TTC549 (cell line): ENCODE measurements at regions not wholly inside any gene's neighbourhood (a gene's known extent, or its start where the extent isn't known, plus 50 kb on each side); places are given as distances from the start of the nearest gene placed in this dataset.

Experiments
- FAIRE-seq: peaks from 2 replicates; lab custom pipeline; 2012; peaks lifted over from hg19 to GRCh38; lab: Jason Lieb, UNC

DNA sequence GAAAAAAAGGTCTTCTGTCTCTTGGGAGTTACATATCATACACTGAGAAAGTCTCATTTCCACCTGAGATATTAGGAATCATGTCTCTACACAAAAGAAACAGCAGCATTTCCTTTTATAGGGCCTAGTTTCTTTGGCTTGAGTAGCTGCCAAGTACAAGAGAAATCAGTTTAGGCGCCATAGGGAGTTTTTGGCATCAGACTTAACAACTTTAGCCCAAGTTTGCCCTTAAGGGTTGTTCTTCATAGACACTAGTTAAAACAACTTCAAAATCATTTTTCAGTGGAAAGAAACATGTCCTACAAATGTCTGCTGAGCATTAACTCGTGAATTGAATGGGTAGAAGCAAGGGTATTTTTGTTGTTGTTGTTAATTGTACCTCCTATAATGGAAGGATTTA lies 587.0 kb upstream of the DSEL start:
- no peak for FAIRE-seq

DNA sequence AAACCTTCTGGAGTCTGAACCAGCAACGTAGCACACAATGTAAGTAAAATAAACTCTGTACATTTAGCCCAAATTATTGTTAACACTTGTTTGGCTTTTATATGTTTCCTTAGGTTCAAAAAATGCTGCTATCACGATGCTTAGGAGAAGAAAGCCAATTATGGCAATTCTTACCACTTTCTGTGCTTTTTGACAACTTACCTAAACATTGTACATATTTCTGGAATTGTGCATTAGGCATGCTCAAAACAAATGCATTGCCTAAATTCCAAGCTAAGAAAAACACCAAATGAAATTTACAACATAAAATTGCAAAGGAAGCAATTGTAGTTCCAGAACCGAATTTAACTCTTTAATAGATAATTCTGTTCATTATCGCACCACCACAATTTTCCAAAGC lies 585.6 kb upstream of the DSEL start:
- FAIRE-seq, result no peak

DNA sequence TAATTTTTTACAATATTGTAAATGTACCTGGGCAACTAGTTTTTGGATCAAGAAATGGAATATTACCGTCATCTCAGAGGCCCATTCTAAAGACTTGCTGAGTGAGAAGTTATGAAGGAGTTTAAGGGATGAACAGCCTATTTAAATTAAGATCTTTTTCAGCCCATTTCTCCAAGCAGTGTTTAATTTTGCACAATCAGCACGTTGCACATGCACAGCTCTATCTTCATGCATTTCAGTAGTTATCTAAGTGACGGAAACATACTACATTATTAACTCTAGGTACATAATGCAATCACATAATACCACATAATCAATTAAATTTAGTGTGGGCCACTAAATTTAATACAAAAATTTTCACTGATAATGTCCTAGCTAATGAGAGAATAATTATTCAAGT lies 582.1 kb upstream of the DSEL start:
- FAIRE-seq, result no peak

DNA sequence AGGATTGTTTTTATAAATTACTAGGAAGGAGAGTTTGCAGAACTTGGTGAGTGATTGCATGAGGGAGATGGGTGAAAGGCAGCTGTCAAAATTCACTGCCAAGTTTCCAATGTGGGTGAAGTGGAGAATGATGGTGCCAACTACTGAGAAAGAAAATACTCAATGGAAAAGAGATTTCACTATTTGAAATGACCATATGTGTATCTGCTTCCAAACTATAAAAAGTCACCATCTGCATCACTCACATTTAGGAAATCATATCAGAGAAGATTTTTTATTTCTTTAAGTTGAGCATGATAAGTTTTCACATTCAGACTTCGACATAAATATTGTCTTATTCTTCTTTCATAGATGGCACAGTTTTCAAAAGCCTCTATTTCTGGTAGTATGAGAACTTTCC lies 570.0 kb upstream of the DSEL start:
- no peak for FAIRE-seq

DNA sequence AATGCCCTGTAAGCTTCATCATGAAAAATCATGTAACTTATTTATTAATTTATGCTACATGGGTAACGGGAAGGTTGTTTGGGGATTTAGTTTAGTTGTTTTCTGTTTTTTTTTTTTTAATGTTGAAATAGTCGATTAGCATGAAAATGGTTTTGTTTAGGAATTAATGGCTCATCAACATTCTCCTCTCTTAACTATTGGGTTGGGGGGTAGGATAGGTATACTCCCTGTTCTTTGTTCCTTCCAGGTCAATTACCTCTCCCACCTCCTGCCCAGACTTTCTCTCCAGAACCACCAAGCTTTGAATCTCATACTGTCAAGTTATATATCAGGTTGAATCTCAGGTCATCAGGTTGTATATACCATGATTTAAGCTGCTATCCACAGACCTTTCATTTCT lies 568.7 kb upstream of the DSEL start:
- no peak for FAIRE-seq

DNA sequence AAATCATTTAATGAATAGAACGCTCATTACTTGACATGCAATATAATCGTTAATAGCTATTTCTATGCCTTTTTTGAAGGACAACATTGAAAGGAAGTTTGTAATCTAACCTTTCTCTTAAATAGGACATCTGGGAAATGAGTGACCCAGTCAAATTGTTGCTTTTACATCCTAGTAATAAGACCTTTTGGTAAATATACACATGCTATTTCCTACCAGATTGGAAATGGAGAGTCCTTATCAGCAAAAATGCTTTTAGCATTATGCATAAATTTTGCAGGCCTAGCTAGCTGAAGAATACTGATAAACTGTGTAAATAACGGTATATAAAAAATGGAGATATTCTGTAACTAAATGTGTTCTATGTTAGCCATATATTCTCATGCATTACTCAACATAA lies 567.3 kb upstream of the DSEL start:
- FAIRE-seq, result no peak

DNA sequence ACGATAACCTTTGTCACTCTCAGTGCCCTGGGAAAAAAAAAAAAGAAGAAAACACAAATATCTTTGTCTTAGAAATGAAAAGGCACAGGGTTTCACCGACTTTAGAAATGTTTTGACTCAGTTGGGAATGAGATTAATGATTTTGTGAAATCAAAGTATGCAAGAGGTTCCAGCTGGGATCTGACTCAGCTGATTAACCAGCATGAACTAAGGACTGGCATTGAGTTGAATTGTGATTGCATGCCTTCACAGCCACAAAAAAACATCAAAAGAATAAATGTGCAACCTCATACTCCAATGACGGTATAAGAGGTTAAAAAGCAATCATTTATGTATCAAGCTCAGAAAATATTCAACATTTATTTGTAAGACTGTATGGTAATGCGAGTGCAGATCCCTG lies 566.6 kb upstream of the DSEL start:
- no peak for FAIRE-seq

DNA sequence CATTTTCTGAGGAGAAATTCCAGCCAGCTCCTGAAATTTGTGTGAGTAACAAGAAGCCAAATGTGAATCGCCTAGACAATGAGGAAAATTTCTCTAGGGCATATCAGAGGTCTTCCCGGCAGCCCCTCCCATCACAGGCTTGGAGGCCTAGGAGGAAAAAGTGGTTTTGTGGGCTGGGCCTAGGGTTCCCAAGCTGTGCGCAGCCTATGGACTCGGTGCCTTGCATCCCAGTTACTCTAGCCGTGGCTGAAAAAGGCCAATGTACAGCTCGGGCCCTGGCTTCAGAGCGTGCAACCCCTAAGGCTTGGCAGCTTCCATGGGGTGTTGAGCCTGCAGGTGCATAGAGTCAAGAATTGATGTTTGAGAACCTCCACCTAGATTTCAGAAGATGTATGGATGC lies 556.2 kb upstream of the DSEL start:
- FAIRE-seq, result no peak

DNA sequence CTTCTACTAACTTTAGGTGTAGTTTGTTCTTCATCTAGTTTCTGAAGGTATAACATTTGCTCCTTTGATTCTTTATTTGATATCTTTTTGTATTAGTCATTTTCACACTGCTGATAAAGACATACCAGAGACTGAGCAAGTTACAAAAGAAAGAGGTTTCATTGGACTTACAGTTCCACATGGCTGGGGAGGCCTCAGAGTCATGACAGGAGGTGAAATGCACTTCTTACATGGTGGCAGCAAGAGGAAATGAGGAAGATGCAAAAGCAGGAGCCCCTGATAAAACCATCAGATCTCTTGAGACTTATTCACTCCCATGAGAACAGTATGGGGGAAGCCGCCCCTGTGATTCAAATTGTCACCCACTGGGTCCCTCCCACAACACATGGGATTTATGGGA lies 544.4 kb upstream of the DSEL start:
- no peak for FAIRE-seq

DNA sequence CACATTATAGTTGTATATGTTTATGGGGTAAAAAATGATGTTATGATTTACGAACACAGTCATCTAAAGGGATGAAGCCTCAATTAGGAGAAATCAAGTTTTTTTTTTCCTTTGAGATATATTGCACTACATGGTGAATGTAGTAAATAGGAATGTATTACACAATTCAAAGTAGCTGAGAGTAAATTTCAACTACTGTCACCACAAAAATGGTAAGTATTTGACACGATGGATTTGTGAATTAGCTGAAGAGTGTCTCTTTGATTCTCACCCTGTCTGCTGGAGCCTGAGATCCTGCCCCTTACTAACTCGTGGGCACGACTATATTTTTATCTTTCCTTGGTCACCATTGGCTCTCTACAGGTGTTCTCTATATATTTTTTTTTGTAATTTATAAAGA lies 540.4 kb upstream of the DSEL start:
- no peak for FAIRE-seq

DNA sequence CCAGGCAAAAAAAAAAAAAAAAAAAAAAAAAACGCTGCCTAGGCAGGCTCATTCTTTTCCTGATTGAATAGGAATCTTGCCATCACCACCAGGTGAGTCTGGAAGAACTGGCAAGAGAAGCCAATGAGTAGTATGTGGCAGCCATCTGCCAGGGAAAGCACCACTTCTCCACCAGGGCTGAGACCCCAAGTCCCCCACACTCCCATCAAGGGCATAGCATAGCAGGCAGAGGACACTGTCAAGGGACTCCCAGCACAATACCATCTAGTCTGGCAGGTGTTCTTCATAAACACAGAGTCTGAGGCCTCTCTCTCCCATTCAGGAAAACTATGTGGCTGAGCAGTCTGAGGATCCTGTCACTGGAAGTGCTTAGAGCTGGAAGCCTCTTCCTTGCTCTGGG lies 538.1 kb upstream of the DSEL start:
- FAIRE-seq, result no peak

DNA sequence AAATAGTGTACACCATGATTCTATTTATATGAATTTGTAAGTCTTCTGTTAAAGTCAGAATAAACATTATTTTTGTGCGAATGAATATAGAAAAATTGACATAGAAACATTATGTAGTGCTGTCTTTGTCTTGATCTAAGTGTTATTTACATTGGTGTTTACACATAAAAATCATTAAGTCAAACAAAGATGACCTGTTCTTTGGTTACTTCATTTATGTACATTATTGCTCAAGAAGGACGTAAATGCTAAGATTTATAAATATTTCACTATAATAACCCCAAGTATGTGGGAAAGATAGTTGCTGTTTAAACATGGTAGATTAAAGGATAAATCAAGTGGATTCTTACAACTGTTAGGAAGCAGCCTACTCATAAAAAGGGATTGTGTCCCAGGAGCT lies 536.8 kb upstream of the DSEL start:
- no peak for FAIRE-seq

DNA sequence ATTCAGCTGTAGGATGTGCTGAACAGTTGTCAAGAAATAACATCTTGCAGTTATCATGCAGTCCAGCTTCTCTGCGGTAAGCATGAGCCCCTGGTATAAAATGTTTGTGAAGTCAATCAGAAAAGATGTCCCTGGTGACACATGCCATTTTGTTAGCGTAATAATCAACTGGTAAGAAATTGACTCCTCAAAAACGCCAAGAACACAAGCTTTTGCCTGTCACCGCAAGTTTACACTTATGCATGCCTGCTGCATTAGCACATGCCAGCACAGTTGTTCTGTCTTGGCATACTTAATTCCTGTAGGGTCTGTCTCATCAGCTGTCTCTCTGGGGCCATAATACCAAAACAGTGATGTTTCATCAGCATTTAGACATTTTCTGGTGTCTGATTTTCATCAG lies 524.8 kb upstream of the DSEL start:
- FAIRE-seq, result no peak

DNA sequence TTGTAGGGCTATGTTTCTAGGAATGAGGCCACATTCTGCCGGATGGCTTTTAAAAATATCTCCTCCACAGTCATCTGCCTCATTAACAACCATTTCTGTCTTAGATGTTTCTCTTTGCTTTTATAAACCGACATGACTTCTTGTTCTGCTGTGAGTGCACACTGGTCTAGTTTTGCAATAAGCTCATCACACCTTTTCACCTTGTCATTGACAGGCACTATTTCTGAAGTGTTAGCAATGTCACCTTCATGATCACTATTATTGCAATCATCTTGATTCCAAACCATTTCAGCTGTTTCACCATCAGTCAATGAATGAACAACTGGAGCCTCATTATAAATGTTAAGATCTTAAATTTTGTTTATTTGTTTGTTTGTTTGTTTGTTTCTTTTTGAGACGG lies 523.7 kb upstream of the DSEL start:
- no peak for FAIRE-seq

DNA sequence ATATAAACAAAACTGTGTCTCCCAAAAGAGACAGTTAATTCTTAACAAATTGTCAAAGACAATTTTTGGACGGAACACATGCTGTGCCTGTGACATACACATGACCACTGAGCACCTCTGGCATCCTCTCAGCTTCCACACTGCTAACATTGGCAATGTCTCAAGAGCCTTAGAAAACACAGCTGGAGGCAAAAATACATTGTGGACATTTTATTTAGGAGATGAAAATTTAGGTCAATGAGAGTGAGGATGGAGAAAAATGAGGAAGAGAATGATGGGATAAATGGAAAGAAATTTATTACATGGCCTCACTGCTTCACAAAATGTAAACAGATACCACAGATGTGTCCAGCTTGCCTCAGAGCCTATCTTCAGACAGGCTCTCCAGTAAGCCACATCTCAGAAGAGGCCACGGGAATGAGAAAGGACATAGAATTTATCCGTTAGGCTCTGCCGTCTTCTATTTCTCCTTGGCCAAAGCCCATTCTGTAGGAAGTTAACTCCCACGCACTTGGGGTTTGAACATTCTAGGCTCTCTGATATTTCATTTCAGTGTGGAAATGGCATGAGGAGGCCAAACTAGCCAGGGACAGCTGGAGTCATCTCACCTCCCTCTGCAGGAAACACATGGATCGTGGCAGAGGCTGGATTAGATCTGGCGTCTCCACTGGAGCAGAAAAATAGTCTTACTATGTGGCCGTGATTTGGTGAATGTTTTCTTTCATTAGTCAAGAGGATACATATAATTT lies 519.4 kb upstream of the DSEL start:
- FAIRE-seq, result no peak

DNA sequence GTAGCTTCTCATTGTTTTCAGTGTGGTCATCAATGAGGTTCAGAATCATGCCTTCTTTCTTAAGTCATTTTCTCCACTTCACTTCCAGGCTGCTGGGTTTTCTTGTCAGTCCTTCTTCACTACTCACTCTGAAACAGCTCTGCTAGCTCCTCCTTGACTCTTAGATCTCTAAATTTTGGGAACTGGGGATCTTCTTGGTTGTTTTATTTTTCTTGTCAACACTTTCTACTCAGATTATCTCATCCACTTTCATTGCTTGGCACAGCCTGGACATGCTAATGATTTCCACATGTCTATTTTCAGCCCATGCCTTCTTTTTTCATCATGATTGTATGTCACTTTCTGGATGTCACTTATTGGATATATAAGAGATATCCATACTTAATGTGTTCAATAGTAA lies 517.8 kb upstream of the DSEL start:
- no peak for FAIRE-seq

DNA sequence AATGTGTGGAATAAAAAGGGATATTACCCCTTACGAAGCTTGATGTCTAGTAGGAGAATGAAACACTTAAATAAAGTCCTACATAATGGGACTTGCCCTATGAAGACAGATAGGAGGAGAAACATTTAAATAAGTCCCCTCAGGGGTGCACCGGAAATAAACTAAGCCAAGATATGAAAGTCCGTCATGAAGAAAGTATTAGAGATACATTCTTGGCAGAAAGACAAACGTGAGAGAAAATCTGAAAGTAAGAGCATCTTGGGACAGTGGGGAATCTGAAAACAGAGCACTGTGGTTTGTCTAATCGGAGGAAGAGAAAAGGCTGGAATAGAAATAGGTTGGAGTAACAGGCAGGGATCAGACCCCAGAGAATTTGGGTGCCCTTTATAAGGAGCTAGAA lies 516.9 kb upstream of the DSEL start:
- FAIRE-seq, result no peak

DNA sequence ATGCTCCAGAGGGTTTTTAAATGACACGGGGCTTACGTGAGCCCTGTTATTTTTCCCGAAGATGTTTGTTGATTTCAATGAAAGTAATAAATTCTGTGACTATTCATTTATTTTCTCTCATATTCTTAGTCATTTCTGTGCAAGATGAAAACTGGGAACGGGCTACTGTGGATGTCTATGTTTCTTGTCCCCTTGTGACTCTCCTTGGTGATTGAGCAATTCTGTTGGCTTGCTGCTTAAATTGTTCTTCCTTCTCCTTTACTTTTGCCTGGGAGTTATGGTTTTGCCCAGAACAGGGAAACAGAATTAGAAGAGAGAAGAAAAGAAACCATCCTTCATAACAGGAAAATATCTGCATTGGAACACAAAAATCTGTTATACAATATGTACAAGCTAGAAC lies 508.2 kb upstream of the DSEL start:
- no peak for FAIRE-seq

DNA sequence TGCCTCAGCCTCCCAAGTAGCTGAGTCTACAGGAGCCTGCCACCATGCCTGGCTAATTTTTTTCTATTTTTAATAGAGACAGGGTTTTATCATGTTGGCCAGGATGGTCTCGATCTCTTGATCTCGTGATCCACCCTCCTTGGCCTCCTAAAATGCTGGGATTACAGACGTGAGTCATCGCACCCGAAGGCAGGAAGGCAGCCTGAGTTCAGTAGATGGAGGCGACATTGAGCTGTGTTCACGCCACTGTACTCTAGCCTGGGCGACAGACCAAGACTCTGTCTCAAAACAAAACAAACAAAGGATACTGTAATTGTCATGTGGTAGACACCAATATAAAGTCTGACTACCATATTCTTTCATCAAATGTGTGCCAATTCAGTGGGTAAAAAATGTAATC lies 500.9 kb upstream of the DSEL start:
- no peak for FAIRE-seq

DNA sequence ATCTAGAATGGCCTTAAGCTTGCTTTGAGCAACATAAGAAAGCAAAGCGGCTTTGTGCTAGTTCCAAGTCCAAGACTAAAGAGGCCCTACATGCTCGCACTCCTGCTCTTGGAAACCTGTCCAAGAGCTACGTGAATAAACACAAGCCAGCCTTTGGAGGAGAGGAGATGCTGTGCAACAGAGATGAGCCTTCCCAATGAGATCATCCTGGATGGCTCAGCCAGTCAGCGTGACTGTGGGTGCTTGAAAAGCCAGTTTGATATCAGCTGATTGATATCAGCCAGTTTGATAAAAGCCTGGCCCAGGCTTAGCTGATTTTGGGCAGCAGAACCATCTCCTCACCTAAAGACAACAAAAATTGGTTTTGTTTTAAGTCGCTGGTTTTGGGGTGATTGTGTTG lies 481.0 kb upstream of the DSEL start:
- FAIRE-seq, result no peak

DNA sequence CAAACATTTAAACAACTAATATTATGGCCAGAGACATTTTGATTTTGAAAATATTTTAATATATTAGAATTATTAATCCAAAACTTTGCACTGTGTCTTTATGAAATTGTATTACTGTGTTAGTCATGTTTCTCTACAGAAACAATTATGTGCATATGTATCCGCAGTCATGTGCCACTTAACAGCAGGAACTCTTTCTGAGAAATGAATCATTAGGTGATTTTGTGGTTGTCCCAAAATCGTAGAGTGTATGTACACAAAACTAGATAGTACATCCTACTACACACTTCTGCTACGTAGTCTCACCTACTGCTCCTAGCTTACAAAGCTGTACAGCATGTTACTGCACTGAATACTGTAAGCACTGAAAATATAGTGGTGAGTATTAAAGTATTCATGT lies 479.2 kb upstream of the DSEL start:
- FAIRE-seq, result no peak

DNA sequence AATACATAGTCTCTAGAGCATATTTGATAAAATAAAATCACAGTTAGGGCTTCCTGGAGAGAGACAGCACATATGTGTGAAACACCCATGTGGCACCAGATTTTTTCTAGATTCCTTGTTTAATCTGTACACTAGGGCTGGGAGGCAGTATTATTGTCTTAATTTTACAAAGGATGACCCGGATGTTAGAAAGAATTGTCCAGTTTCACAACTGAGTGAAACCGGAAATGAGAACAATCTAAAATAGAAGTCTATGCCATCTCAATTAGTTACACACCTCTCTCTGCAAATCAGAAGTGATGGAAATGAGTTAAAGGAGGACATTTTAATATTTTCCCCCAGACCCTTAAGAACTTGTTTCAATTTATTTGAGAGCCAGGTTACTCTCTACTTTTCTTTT lies 463.7 kb upstream of the DSEL start:
- FAIRE-seq, result no peak

DNA sequence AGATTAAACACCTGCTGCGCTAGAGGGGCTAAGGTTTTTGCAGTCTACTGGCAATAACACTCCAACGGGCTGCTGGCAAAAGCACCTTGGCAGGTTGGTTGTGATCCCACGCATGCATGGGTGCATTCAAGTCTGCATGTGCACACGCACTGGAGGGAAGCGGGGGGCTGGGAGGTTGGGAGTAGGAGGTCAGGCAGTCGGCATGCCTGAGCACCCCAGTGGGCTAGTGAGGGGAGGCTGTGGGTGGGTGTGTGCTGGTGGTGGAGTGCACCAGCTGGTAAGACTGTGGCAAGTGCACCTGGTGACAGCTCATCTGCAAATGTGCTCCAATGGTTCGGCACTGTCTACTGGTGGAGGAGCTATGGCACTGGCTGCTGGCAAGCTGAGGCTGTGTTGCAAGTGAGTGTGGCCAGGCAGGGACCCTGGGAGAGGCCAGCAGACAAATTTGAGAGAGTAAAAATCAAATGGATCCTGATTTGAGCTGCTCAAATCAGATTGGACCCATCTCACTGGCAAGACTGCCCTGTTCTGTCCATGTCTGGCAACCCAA lies 460.6 kb upstream of the DSEL start:
- no peak for FAIRE-seq

DNA sequence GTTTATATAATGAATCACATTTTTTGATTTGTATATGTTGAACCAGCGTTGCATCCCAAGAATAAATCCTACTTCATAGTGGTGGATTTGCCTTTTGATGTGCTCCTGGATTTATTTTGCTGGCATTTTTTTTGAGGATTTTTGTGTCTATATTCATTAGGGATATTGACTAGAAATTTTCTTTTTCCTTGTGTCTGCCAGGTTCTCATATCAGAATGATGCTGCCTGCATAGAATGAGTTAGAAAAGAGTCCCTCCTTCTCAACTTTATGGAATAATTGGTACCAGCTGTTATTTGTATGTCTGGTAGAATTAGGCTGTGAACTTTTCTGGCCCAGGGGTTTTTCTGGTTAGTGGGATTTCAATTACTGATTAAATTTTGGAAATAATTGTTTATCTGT lies 457.4 kb upstream of the DSEL start:
- FAIRE-seq, result no peak

DNA sequence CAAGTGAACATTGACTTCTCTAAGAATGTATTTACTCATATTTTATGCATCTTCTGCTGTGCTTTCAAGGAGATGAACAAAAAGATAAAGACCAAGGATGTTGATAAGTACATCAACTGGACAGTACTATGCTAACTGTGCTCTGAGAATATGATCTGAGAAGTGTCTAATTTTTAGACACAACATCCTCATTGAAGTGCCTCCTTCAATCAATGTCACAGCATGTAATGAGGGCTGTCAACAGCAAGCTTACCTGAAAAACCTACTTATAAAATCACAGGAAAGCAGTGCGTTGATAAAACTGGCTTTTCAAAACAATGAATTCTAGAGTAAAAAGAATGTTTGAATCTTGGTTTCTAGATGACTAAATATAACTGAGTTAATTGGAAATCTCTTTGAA lies 452.9 kb upstream of the DSEL start:
- FAIRE-seq, result no peak
